ENCODE measurements at regions not wholly inside any gene's neighbourhood (a gene's known extent, or its start where the extent isn't known, plus 50 kb on each side); places are given as distances from the start of the nearest gene placed in this dataset.

DNA sequence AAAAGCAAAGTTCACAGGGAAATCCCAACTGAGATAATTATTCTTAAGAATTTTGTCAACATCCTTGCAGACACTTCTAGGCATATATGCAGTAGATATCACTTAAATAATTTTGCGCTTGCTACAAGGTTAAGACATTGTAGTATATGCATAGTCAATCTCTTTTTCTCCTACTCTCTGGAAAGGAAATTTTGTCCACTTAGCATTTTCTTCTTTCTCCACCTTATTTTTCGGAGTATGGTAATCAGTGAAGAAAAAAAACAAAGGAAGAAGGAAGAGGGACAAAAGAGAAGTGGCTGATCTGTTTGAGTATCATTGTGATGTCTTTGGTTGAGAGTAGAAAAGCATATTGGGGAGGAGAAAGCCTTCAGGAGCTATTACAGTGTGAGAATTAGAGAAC, 104.6 kb downstream of the LACC1 start:
- no peak for DNase-seq (ENCODE audit: low spot score)

DNA sequence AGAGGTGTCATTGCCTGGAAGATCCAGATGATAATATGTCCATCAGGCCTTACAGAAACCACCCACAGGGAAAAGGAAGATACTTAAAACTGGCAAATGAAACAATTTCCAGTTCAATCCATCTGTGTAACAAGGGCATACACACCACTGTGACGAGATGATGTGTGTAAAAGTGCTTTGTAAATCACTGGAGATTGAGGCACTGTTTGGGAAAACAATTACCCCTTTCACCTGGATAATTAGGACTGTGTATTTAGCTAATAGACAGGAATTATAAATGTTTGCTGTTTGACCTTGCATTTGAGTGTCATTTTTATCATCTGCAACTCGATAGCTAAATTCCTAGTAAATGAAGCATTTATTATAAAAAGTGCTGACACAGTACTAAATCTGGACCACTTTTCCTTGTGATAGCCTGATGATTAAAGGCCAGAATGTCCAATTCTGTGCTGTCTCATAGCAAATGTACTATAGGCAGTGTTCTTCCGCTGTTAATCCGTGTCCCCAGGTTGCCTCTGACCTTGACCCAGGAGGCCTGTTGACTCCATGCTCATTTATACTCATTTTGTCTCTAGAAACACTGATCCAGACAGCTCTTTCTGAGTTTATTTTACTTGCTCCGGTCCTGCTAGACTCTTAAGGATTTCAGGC, 105.8 kb downstream of the LACC1 start:
- DNase-seq (ENCODE audit: low spot score): no peak

DNA sequence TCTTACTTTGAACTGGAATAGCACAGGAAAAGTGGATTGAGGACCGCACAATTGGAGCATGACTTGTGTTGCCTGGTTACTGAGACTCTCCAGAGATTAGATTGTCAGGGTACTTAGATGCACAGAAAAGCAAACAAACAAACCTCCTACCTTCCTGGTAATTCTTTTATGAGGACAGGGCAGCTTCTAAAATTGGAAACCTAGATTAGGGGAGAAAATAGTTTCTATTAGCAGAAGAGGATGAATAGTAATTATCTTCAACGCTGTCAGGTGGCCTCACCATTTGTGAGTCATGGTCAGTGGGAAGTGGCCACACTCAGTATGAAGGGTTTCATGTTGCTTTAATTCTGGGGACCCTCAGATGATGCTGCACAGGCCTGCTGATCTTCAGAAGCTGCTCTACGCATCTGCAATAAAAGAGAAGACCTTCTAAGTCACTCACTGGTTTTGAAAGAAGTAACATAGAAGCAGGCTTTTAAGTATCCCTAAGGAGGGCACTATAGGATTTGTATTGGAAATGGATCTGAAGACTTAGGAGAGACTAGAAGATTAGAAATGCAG, 106.8 kb downstream of the LACC1 start:
- no peak for DNase-seq (ENCODE audit: low spot score)

DNA sequence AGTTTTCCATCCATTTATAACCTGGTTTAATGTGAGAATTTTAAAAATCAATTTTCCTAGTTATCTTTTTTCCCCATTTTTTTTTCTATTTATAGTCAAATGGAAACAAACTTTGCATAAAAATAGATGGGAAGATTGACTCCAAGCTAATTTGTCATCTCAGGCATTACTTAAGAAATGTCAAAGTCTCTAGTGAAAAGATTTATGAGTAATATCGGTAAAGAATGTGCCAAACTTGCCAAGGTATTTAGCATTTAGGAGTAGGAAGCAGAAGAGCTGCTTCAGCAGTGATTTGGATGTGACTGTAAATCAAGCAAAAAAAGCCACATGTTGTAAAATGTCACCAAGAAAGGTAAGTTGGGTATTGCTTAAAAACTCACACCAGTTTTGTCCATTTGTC, 108.6 kb downstream of the LACC1 start:
- DNase-seq (ENCODE audit: low spot score): no peak

DNA sequence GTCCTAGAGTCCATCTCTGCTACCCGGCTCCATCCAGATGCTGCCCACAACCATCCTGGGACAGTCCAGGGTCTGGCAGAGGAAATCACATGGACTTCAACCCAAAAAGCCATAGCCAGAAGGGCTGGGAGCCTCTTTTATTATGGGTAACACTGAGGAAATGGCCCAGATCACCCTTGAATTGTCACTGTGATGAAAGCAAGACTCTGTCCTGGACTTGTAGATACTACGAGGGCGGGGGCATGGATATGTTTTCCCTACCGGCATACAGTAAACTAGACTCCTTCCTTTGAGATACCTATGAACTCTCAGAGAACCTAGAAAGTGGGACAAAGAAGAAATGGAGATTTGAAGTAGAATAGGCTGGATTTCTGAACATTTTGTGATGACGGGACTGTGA, 110.3 kb downstream of the LACC1 start:
- no peak for DNase-seq (ENCODE audit: low spot score)

DNA sequence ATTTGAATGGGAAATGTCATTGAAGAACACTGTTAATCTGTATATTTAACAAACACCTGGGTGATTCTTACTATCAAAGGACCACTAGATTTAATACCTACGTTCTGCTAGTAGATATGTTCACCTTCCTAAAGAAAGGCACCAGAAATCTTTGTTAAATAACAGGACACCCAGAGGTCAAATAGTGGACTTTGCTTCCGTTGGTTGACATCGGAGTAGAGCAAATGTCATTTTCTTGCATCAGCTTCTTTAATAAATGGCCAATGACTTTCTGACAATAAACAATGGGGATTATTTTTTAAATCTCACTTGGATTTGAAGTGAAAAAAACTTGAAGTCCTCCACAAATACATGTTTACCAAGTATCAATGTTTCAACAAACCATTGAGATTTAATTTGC, 111.1 kb downstream of the LACC1 start:
- DNase-seq (ENCODE audit: low spot score): no peak

DNA sequence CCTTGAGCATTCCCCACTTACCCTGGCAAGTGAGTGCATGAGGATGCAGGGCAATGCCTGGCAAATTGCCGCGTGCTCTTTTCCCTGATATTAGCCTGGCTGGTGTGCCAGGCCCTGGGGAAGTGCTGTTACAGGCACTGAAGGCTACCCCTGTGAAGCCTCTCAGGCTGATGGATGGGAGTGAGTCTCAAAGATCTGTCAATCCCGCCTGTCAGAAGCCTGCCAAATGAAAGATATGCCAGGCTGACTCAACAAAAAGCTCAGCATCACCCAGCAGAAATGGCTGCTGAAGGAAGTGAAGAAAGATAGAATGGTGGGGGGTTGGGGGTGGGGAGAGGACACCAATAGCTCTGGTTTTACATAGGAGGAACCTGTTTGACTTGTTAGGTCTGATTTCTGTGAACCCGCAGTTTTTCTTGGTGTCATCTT, 112.1 kb downstream of the LACC1 start:
- DNase-seq (ENCODE audit: low spot score): no peak

DNA sequence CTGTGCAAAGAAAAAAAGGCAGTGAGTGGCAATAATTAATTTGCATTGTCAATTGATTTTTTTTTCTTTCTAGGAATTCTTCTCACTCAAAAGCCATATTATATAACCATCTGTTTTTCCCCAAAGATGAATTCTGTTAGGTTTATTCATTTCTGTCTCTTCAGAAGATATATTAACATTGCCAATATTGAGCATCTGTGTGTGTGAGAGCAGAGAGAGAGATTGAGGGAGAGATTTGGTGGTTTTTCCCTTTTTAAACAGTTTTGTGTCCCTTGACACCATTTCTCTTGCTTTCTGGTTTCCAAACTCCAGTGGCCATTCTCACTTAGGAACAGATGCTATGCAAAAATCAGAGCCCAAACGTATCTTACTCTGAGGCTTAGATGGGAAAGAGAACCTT, 112.5 kb downstream of the LACC1 start:
- no peak for DNase-seq (ENCODE audit: low spot score)

DNA sequence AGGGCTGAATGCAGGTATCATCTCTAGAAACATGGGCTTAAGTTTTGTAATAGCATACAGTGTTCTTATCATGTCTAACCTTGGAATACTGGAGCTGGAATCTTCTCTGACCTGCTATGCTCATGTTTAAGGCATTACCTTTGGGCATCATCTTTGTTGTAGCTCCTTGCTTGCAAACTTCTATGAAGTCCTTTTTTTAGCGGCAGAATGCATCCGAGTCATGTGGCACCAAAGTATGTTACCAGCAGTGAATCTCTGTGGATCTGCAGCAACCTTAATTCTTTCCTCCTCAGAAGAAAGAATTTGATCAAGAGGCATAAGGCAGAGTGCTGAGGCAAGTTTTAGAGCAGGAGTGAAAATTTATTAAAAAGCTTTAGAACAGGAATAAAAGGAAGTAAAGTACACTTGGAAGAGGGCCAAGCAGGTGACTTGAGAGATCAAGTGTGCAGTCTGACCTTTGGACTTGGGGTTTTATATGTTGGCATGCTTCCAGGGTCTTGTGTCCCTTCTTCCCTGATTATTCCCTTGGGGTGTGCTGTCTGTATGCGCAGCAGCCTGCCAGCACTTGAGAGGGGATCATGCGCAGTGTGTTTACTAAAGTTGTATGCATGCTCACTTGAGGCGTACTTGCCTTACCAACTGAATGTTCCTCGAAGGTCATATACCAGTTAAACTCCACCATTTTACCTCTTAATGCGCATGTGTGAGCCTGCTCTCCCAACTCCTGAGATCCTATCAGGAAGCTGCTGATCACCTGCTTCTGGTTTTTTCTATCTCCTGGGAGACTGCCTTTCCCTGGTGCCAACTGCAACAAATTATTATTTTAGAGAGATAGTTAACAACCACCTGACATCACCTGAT, 115.5 kb downstream of the LACC1 start:
- DNase-seq (ENCODE audit: low spot score): no peak

DNA sequence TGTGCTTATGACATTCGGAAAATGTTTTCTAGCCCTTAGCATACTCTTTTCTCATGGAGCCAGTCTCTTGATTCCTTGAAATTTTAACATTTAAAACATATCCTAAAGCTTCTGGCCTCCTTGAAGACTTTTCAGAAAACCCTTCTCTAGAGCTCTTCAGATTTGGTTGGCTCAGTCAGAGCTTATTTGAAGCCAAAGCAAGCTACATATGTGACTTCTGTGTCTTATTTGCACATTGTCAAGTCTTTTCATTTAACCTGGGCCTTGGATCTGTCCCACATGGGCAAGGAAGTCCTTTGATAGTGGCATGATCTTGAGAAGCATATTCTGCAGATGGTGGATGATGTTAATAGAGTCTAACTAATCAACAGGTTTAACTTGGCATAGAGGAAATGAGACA, 116.5 kb downstream of the LACC1 start:
- no peak for DNase-seq (ENCODE audit: low spot score)

DNA sequence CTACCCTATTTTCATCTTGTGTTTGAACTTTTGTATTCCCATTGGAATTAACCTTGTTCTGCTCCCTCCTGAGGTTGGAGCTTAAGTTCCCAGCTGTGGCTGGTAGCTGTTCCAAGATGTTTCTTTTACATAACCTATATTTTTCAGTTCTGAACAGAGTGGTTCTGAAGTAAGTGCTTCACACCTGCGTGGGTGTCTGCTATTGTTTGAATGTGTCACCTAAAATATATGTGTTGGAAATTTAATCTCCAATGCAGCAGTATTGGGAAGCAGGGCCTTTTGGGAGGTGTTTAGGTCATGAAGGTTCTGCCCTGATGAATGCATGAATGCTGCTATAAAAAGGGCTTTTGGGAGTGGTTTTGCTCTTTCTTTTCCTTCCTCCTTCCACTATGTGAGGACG, 123.8 kb downstream of the LACC1 start:
- DNase-seq (ENCODE audit: low spot score): no peak

DNA sequence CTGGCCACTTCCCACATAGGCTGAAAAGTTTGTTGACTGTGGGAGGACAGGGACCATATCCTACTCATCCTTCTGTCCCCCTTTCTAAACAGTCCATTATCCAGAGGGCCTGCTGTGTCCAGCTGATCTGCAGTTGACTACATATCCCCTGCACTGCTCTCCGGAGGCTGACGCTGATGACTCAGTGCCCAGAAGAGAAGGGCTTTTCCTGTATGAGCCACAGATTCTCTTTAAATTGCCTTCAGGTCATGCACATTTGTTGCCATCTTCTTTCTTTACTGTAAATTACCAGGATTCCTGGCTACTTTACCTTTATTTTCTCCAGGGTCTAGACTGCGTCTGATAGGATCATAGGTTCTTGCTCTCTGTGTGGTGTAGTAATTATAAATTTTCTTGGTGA, 125.2 kb downstream of the LACC1 start:
- DNase-seq (ENCODE audit: low spot score): no peak

DNA sequence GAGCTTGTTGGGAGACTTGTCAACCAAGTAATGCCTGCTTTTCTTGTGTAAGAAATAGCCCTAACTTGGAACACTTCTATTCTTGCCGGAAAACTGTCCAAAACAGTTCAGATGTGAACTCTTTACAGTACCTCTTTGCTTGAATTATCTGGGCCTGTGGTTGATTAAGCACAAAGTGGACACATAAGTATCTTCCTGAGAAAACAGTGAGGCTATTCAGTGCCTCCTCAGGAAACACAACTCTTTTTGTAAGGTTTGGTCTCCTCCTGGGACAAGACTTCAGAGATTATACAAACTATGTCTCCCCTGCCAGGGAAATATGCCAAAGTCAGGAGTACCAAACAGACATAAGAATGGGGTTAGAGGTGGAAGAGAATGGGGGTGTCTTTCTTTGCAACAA, 127.7 kb downstream of the LACC1 start:
- no peak for DNase-seq (ENCODE audit: low spot score)

DNA sequence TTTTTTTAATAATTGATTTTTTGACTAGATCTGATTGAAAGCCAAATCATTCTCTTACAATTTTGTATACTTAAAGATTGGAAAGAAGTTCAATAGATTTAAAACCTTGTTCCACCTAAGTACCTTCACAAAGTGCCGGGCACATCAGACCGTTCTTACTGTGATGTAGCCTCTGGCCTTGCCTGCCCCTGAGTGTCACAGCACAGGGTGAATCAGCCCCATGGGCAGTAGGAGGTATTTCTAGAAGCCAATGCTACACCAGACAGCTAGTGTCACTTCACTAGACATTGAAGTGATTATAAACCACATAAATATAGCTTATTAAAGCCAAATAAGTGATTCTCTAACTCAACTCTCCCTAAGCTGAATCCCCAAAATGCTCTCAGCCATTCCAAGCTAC, 131.3 kb downstream of the LACC1 start:
- no peak for DNase-seq (ENCODE audit: low spot score)

DNA sequence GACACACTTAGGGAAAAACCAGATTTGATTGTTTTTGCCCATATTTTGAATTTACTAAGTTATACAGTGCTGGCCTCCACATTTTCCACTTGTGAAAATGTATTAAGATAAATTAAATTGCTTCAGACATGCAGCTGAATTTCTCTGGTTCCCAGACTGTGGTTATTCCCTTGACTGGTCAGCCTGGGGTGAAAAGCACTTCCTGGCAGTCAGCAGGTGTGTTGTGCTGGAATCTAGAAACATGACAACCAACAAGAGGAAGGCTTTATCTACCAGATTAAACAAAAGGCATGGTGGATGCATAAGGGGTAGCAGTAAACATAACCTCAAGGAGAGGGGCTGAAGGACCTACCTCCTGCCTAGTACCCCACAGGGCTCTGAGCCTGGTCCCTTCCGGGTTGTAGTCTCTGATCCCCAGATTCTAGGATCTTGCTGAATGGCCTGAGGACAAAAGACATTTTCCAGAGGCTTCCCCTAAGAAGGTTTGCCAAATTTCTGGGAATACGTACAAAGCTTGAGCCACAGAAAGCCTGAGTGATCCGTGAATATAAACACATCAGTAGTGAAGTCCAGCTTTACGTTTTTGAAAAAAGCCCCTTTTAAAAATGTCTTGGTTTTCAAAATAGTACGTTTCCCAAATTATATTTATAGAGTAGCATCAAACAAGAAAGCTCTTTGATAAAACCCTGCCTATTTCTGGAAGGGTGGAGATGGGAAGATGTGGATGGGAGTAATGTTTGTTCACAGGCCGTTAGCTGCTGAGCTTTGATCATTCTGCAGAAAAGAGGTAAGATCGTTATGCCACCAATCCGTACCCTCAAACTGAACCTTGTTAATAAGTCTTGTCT, 133.4 kb downstream of the LACC1 start:
- peak; percentile 20 for DNase-seq (ENCODE audit: low spot score)

DNA sequence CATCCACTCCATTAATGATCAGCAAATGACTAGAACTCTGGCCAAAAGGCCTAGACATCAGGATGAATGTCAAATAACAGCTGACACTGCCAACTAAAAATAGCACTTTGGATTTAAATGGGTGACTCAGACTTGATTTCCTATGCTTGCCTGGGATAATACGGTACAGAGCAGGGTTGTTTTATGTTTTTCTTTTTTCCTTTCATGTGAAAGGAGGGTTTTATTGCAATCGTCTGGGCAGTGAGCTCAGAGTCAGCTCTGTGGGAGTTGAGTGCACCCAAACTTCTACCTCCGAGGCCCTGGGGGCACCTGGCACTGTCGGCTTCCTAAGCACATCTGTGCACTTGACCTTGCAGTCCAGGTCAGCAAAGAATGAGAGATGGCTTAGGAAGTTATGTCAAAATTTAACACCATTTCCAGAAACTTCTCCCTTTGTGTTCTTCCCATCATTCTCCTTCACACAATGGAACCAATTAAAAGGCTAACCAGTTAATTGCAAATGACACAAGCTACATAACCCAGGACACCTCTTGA, 134.1 kb downstream of the LACC1 start:
- peak; percentile 34 for DNase-seq (ENCODE audit: low spot score)

DNA sequence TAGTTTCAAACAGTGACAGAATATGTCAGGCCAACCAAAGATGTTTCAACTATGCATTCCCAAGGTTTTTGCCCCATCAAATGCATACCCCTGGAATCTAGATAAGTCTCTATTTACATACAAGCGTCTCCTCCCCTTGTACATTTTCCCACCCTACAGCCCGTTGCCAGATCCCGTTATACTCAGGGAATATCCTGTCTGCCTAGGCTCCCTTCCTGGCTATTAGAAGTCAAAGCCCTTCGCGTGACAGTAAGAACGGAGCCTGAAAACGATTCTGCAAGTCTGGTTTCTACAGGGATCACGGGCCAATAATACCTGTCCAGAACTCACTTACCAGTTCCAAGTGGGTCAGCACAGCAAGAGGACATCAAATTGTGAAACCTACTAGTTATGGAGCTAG, 134.8 kb downstream of the LACC1 start:
- no peak for DNase-seq (ENCODE audit: low spot score)

DNA sequence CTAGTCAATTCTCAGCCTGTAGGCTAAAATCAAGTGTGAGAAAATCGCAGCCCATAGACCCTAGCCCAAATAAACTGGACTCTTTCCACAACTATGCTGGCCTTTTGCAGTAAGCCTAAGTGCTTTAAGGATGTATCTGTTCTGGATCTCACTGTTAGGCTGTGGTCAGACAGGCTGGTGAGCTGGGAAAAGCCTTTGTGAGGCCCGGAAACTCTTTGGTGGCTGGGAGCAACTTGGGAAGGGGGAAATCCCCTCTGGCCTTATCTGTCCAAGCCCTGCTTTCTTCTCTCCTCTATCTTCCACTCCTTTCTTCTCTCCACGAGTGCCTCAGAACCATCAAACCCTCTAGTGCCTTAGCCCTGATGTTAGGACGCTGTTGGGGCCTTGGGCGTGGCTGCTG, 135.4 kb downstream of the LACC1 start:
- no peak for DNase-seq (ENCODE audit: low spot score)

DNA sequence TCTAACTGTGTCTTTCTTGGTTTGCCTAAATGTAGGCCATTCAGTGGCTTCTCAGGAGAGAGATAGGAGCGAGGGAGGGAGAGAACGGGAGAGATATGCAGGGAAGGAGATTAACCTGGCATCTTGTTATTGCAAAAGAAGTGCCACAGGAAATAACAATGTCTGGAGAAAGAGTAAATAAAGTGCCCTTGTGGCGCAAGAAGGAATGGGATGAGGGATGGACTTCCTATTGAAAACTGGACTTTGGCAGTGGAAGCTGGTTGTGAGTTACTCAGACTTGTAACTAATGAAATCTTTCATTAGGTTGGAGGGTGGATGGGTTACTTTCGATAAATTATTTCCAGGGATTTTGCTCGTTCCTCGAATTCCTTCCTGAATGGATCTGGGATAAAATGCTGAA, 136.1 kb downstream of the LACC1 start:
- DNase-seq (ENCODE audit: low spot score): no peak

DNA sequence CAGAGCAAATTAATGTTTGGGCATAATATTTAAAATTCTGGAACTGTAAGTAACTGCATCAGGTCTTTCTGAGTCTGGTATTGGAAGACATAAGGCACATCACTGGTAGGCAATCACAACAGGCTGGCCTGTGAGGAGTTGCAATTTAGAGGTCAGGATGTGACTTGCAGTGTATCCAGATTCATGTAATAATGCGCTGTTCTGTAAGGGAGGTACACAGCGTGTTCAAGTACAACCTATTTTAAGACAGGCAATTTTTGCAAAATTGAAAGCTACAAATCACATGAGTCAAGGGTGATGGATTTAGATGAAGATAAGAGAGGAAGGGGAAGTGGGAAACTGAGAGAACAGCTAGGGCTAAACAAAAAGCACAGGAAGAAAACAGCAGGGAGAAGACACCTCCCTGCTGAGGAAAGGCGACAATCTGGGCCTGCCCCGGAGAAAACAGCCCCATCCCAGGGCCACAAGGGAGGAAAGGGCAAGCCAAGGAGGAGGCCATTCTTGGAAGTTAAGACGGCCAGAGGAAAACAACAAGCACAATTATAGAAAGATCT, 138.1 kb downstream of the LACC1 start:
- DNase-seq (ENCODE audit: low spot score): no peak

DNA sequence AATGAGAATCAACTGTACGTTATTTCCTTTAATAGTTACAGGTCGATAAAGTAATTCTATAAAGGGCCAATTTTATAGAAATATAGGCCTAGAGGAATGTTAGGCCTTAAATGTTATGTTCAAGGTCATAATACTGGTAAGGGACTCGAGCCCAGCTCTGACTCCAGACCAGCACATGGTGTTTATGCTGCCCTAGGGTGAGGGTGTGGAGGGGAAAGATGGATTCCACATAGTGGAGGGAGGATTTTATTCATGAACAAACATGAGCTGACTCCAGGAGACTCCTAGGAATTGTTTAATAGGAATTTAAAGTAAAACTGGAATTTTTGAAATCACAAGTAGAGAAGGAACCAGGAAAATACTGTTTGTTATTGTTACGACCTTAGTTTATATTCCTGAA, 139.9 kb downstream of the LACC1 start:
- no peak for DNase-seq (ENCODE audit: low spot score)

DNA sequence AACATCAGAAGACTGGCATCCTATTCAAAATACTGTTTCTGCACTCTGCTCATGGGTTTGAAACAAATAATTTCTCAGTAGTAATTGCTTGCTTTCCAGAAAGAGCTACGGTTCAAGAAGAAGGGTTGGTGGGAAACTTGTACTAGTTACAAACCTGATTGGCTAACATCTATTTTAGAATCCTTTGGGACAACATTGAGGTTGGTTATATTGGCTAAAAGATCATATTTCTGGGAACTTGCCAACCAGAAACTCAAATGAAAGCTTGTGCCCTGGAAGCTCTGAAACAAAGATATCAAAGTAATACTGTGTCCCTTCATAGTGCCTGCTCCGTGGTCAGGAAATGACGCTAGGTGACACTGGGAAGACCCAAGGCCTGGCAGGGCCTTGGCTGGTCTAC, 141.7 kb downstream of the LACC1 start:
- DNase-seq (ENCODE audit: low spot score): no peak
